ENCODE measurements at regions not wholly inside any gene's neighbourhood (a gene's known extent, or its start where the extent isn't known, plus 50 kb on each side); places are given as distances from the start of the nearest gene placed in this dataset.

GRCh38 chr13:30816736-30817135 is 81.4 kb downstream of the ALOX5AP start:
- no peak for TF ChIP-seq ZSCAN18 (tag by site-specific recombination; IDR thresholded peaks at IDR 0.05)
- no peak for TF ChIP-seq ZNF148 (tag by site-specific recombination; IDR thresholded peaks at IDR 0.05; ENCODE audit: borderline replicate concordance)
- no peak for TF ChIP-seq AEBP2 (tag by site-specific recombination; IDR thresholded peaks at IDR 0.05; ENCODE audit: borderline replicate concordance)
- no peak for TF ChIP-seq ZNF530 (tag by site-specific recombination; IDR thresholded peaks at IDR 0.05; ENCODE audit: low read depth)
- no peak for TF ChIP-seq ZNF843 (tag by site-specific recombination; IDR thresholded peaks at IDR 0.05)
- no peak for TF ChIP-seq ZNF501 (tag by site-specific recombination; IDR thresholded peaks at IDR 0.05)
- TF ChIP-seq HOXC10 (CRISPR knock-in tag; IDR thresholded peaks at IDR 0.05) = no peak
- no peak for TF ChIP-seq ZNF629 (tag by site-specific recombination; IDR thresholded peaks at IDR 0.05)
- no peak for TF ChIP-seq ZNF580 (tag by site-specific recombination; IDR thresholded peaks at IDR 0.05)
- no peak for TF ChIP-seq ZNF26 (tag by site-specific recombination; IDR thresholded peaks at IDR 0.05)
- TF ChIP-seq HOXD13 (CRISPR knock-in tag; IDR thresholded peaks at IDR 0.05; ENCODE audit: borderline replicate concordance) = no peak
- TF ChIP-seq ZNF16 (tag by site-specific recombination; IDR thresholded peaks at IDR 0.05; ENCODE audit: low read depth) = no peak
- no peak for TF ChIP-seq ZNF549 (tag by site-specific recombination; IDR thresholded peaks at IDR 0.05)
- no peak for TF ChIP-seq ZFP41 (tag by site-specific recombination; IDR thresholded peaks at IDR 0.05; ENCODE audit: borderline replicate concordance)
- no peak for TF ChIP-seq ZNF221 (tag by site-specific recombination; IDR thresholded peaks at IDR 0.05; ENCODE audit: borderline replicate concordance)
- TF ChIP-seq ZNF157 (tag by site-specific recombination; IDR thresholded peaks at IDR 0.05) = no peak
- no peak for TF ChIP-seq KLF8 (tag by site-specific recombination; IDR thresholded peaks at IDR 0.05)
- H3K27ac ChIP-seq (ENCODE audit: extremely low read depth, low read depth, low read length) = no peak overlapping the region
- no peaks in the 10 kb centered on the region for H3K9me3 ChIP-seq (ENCODE audit: control insufficient read depth, insufficient read depth, low read depth, low read length)
- no peaks in the 10 kb centered on the region for H3K4me1 ChIP-seq (ENCODE audit: control insufficient read depth, insufficient read depth, low read length)
- CTCF ChIA-PET = no interaction called here
- POLR2A ChIA-PET = no interaction called here
- H3K4me3 ChIP-seq (ENCODE audit: low read depth, low read length) = no peak overlapping the region
- no peaks in the 10 kb centered on the region for H3K36me3 ChIP-seq (ENCODE audit: control insufficient read depth in 2 of 2, insufficient read depth in 1 of 2, low read length in 2 of 2)

- Histone ChIP-seq H3K36me3 (ENCODE audit: control insufficient read depth in 2 of 2, insufficient read depth in 1 of 2, low read length in 2 of 2) (no peaks in the 10 kb centered on the region), H3K4me1 (ENCODE audit: control insufficient read depth, insufficient read depth, low read length) (no peaks in the 10 kb centered on the region), H3K9me3 (ENCODE audit: control insufficient read depth, insufficient read depth, low read depth, low read length) (no peaks in the 10 kb centered on the region), H3K4me3 (ENCODE audit: low read depth, low read length) (no peak overlapping the region), H3K27ac (ENCODE audit: extremely low read depth, low read depth, low read length) (no peak overlapping the region)
- ChIA-PET POLR2A (no interaction called here), CTCF (no interaction called here)
- TF ChIP-seq GLIS1 (tag by site-specific recombination; IDR thresholded peaks at IDR 0.05) (no peak), ZNF585B (tag by site-specific recombination; IDR thresholded peaks at IDR 0.05) (no peak), CTCF (tag by site-specific recombination; IDR thresholded peaks at IDR 0.05) (no peak), ZNF596 (tag by site-specific recombination; IDR thresholded peaks at IDR 0.05) (no peak), HOXA7 (CRISPR knock-in tag; IDR thresholded peaks at IDR 0.05; ENCODE audit: borderline replicate concordance) (no peak), HIC1 (tag by site-specific recombination; IDR thresholded peaks at IDR 0.05) (no peak), ZNF514 (tag by site-specific recombination; IDR thresholded peaks at IDR 0.05) (no peak), ZNF792 (tag by site-specific recombination; IDR thresholded peaks at IDR 0.05) (no peak)
These were observed 83.1 kb downstream of the ALOX5AP start for GRCh38 chr13:30818323-30818960.

All from HEK293 (cell line).